SK-N-DZ (cell line): ENCODE measurements at regions not wholly inside any gene's neighbourhood (a gene's known extent, or its start where the extent isn't known, plus 50 kb on each side); places are given as distances from the start of the nearest gene placed in this dataset.

Experiments used
- DNase-seq: peaks from one replicate; pipeline ENCODE4 v3.0.0-alpha.2; 2015; ENCODE audit warnings: low spot score

DNA sequence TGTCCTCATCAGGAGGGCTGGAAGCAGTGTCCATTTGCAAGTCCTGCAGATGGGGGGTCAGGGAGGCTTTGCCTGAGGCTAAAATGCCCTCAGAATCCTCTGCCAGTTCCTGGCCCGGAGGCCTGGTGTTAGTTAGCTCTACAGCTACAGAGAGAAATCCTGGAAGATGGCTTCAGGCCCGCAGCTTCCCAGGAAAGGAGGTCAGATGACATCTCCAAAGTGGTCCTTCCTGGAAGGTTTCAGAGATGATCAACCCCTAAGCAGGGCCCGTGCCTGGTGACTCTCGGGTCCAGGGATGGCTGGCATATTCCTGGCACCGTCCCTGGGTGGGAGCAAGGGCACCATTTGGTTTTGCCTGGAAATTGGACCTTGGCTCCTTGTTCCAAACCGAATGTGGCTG is 959.1 kb downstream of the BRD1 start:
- DNase-seq = no peak

GRCh38 chr22:48867891-48868290 is 959.8 kb downstream of the BRD1 start:
- DNase-seq = no peak

- DNase-seq = no peak
Measured at GRCh38 chr22:48866906-48867681, 960.6 kb downstream of the BRD1 start.

DNA sequence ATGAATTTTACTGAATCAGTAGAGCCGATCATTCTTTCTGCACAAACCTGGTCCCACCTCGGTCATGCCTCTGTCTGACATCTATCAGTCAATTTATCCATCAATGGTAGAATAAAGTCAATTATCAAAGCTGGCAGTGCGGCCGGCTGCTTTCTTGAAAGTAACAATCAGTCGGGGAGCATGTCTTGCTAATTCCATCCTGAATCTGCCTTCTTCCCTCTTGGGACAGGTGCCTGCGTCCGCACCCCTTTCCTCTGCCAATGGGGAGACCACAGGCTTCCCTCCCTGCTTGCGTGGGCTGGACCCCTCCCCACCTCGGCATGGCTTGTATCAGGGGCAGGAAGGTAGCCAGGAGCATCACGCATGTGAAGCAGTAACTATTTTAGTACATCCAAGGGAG is 962.9 kb downstream of the BRD1 start:
- no peak for DNase-seq

DNA sequence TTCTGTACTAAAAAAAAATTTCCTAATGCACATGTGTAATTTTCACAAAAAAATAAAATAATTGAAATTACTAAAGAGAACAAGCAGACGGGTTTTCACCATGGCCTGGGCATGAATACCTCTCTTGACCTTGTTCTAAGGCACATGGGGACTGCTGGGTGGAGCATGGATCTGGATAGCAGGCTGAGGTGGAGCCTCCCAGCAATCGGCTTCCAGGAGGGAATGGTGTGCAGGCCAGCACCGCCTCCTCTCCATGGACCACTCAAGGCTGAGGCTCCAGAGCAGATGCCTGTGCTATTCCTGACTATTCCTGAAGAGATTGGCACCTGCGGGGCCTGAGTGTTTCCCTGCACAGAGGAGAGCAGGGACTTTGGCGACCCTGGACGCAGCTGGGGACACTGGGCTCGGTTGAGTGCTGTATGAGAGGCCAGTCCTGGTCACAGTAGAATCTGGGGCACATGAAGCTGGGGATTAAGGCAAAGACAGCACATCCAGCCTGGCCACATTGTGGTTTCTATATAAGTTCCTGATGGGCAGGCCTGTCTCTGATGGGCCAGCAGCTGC is 963.6 kb downstream of the BRD1 start:
- no peak for DNase-seq

GRCh38 chr22:48860557-48860956 is 967.1 kb downstream of the BRD1 start:
- no peak for DNase-seq

- DNase-seq = no peak
Measured at GRCh38 chr22:48858856-48859255, 968.8 kb downstream of the BRD1 start.

DNA sequence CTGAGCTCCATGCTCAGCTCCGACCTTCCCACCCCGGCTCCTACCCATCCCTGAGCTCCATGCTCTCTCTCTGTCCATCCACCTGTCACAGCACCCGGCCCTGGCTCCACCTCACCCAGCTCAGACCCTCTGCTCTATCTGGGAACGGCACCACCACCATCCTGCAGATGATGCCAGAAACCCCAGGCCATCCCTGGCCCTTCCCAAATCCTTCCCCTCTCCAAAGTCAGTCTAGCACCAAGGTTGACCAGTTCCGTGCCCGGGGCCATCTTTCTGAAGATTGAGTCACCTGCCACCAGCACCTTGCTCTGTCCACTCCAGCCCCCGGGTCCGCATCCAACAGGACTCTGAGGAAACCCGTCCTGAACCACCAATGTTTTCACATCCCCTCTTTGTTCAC is 969.6 kb downstream of the BRD1 start:
- DNase-seq = no peak

- DNase-seq = no peak
Measured at GRCh38 chr22:48857202-48857805, 970.4 kb downstream of the BRD1 start.

GRCh38 chr22:48856308-48856615 is 971.4 kb downstream of the BRD1 start:
- DNase-seq = no peak

DNA sequence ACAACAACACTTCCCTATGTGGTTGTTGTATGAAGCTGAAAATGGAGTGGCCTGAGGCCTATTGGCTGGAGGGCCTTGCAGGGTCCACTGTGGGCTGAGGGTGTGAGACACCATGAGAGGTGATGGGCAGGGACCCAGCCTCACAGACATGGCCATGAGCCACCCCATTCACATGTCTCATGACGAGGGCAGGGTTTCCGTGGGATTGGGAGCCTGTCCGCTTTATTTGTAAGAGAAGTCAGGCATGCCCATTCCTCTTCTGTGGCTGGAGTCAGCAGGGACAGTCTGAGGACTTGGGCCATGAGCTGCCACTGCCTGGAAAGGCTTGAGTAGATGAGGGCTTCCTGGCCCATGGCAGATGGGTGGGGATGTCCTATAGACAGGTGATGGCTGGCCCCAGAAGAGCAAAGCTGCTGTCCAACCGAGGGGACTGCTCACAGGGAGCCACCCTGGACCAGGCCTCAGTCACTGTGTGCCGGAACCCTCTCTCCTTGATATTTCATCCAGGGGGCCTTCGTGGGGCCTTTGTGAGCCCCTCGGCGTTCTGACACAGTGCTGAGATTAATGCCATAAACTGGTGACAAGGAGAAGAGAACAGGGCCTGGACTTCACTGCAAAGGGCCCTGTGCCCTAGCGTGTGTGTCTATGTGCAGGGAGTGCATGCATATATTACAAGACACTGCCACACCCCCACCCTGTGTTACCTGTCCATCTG is 971.9 kb downstream of the BRD1 start:
- no peak for DNase-seq

GRCh38 chr22:48855013-48855412 is 972.7 kb downstream of the BRD1 start:
- DNase-seq = no peak

- DNase-seq = no peak
Measured at GRCh38 chr22:48853627-48854240, 973.9 kb downstream of the BRD1 start.

DNA sequence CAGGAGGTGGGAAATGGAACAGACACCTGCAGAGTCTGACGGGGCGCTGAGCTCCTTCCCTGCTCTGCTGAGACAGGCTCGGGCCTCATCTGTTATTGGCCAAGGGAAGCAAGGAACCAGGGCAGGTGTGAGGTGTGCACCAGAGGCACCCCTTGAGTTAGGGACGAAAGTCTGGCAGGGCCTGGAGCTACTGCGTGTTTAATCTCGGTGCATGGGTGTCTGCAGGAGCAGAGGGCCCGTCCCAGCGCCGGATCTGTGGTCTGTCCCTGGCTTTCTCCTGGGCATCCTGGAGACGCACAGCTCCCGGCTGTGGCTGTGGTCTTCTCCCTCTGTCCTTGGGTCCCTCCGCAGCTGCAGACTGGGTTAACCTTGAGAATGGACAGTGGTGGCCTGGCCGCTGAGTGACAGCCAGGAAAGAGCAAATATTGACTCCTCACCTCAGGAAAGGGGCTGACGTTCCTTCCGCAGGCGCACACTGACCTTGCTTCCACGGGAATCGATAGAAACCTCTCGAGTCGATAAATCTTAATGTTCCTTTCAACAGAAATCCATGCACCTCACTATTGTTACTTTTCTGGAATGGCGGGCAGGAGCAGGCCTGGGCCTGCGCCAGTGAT is 975.6 kb downstream of the BRD1 start:
- DNase-seq = no peak

DNA sequence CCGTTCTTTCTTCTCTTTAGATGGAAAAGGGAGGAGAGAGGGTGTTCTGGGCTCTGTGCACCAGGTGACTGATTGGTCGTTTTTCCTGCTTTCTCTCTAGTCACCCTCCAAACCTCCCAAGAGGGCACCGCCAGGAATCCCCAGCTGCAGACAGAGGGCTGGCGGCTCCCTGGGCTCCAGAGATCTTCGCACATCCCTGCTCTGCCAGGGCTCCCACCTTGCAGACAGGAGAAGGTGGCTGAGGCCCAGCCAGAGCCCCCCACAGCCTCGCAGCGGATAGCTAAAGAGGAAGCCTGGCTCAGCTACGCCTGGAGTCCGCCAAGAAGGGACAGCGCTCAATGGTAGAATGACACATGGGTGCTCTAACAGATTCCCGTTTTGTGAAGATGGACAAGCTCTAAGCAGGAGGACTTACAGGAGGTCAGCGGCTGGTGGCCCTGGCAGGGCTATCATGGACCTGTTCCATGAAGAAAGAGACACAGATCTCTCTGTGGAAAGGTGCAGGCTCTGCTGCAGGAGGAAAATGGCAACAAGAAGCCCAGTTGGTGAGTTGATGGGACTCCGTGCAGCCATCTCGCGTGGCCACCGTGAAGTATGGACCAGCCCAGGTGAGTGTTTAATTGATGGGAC is 976.9 kb downstream of the BRD1 start:
- DNase-seq = no peak

DNA sequence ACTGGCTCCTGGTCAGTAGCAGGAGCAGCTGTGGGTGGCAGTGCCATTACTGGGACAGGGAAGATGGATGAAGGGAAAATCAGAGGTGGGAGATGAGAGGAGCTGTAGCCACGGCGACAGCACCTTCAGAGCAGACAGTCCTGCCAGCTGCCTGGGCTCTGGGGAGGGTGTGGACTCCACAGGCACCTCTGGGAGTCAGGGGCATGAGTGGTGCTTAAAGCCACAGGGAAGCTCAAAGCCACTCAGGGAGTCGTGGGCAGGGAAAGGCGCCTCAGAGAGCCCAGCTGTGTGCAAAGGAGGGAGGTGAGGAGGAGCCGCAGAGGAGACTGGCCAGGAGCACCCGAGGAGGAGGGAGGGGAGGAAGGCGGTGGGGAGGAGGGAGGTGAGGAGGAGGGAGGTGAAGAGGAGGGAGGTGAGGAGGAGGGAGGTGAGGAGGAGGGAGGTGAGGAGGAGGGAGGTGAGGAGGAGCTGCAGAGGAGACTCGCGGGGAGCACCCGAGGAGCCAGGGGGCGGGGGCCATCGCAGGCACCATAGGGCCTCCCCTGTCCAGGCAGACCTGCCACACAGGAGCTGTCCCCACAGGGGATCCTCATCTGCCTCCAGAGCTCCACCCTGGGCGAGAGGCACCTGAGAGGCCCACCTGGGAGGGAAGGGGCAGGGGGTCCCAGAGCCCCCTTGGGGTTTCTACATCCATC is 977.6 kb downstream of the BRD1 start:
- no peak for DNase-seq

GRCh38 chr22:48849219-48849912 is 978.3 kb downstream of the BRD1 start:
- no peak for DNase-seq

GRCh38 chr22:48846200-48846599 is 981.5 kb downstream of the BRD1 start:
- DNase-seq = no peak

DNA sequence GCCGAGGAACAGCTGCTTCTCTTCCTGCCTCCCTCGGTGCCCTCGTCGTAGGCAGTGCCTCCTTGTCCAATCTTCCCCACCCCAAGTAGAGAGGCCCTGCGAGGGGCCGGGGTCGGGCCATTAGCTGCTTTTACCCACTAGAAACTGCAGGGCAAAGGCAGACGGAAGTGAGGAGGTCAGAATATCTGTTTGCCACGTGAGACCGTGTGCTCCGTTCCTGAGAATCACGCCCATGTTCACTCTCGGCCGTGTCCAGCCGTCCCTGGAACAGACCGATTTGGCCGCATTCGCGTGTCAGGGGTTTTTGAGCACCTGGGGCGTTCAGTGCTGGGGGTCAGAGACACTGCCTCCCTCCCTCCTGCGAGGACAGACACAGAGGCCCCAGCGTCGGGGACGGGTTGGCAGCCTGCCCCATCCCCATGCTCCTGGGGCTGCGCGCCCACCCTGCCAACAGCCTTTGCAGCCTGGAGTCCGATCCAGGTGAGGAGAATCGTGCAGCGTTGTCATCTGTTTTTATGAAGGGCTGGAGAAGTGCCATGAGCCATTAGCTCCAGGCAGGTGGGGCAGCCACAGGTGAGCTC is 982.2 kb downstream of the BRD1 start:
- no peak for DNase-seq
